ENCODE measurements at regions not wholly inside any gene's neighbourhood (a gene's known extent, or its start where the extent isn't known, plus 50 kb on each side); places are given as distances from the start of the nearest gene placed in this dataset.

DNA sequence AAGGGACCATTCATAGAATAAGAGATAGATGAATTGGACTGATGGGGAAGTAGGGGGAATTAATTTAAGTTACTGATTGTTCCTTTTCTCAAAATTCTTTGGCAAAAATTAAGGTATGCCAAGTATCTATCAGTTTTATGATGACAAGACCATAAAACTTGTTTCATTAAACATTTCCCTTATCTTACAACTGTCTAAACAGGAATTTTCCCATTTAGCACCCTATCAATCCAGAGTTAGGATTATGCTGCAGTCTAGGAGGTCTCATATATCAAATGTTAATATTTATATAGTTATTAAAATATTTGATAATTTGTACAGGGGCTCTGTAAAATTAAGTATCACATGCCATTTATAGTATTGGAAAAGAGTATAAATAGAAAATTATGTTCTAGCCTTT lies 51.5 kb upstream of the ARID1B start:
- Histone ChIP-seq H3K4me3 (ENCODE audit: low read depth in 1 of 3, low read length in 3 of 3) (no peak overlapping the region), H3K27me3 (ENCODE audit: control insufficient read depth in 3 of 3, insufficient read depth in 3 of 3, low read length in 3 of 3) (no peaks in the 10 kb centered on the region), H3K27ac (ENCODE audit: low read depth in 1 of 3, low read length in 2 of 3) (no peak overlapping the region), H3K4me1 (ENCODE audit: control insufficient read depth in 3 of 3, insufficient read depth in 2 of 3, low read depth in 1 of 3, low read length in 2 of 3) (peaks cover 2 to 10% (median 5%) of the 10 kb centered on the region in 3 donors), H3K36me3 (ENCODE audit: control insufficient read depth in 3 of 3, insufficient read depth in 2 of 3, low read depth in 1 of 3, low read length in 3 of 3) (no peaks in the 10 kb centered on the region), H3K9me3 (ENCODE audit: control insufficient read depth in 2 of 2, insufficient read depth in 1 of 2, low read depth in 1 of 2, low read length in 1 of 2) (no peaks in the 10 kb centered on the region)
- DNase-seq (no peak), FAIRE-seq (no peak)

DNA sequence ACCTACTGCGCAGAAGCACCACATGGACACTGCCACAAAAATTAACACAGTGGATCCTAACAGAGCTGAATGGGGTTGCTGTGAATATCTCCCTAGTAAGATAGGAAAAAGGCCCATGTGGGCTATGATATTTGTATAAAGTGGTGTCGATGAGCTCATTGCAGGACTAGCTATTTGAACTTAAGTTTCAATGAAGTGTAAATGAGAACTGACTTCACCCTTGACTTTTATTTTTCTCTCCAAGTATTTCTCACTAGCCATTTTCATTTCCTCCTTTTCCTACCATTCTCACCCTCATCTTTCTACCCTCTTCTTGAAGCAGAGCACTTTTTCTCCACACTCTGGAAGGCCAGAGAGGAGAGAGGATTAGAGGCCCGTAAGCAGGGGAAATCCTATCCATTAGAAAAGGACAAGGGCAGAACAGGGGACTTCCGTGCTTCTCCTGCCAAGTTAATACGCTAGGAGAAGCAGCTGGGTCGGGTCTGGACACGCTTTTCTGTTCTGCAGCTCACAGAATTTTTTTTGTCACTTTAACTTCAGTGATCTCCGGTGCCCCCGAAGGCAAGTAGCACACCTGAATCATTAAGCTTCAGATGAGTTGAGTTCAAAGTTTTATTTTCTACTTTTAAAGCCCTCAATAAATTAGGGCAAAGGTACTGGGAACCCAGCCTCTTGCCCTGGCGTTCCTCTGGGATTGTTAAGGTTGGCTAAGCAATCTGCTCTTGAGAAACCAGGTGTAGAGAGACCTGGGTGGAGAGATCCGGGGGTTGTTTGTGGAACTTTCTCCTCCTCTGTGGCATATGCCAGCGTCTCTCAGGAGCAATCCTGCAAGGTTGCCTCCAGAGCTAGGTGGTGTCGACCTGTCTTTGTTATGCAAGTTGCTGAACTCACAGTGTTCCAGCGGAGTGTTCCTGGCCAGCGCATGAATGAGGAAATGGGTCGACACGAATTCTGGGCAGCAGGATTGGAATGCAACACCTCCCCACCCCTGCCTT lies 56.2 kb upstream of the ARID1B start:
- Histone ChIP-seq H3K27ac (ENCODE audit: low read depth in 1 of 3, low read length in 2 of 3) (peak overlapping the region; percentile 95 to 98 (median 96)), H3K4me3 (ENCODE audit: low read depth in 1 of 3, low read length in 3 of 3) (peak overlapping the region in 2 of 3 donors; percentile 6 to 8), H3K4me1 (ENCODE audit: control insufficient read depth in 3 of 3, insufficient read depth in 2 of 3, low read depth in 1 of 3, low read length in 2 of 3) (peaks cover 4 to 23% (median 11%) of the 10 kb centered on the region in 3 donors), H3K36me3 (ENCODE audit: control insufficient read depth in 3 of 3, insufficient read depth in 2 of 3, low read depth in 1 of 3, low read length in 3 of 3) (no peaks in the 10 kb centered on the region), H3K9me3 (ENCODE audit: control insufficient read depth in 2 of 2, insufficient read depth in 1 of 2, low read depth in 1 of 2, low read length in 1 of 2) (no peaks in the 10 kb centered on the region), H3K27me3 (ENCODE audit: control insufficient read depth in 3 of 3, insufficient read depth in 3 of 3, low read length in 3 of 3) (no peaks in the 10 kb centered on the region)
- WGBS, 3 donors: 15 to 45% (median 26%) methylated on average over 17 of the region's 17 CpGs
- peak; percentile 91 to 95 for DNase-seq
- no peak for FAIRE-seq

DNA sequence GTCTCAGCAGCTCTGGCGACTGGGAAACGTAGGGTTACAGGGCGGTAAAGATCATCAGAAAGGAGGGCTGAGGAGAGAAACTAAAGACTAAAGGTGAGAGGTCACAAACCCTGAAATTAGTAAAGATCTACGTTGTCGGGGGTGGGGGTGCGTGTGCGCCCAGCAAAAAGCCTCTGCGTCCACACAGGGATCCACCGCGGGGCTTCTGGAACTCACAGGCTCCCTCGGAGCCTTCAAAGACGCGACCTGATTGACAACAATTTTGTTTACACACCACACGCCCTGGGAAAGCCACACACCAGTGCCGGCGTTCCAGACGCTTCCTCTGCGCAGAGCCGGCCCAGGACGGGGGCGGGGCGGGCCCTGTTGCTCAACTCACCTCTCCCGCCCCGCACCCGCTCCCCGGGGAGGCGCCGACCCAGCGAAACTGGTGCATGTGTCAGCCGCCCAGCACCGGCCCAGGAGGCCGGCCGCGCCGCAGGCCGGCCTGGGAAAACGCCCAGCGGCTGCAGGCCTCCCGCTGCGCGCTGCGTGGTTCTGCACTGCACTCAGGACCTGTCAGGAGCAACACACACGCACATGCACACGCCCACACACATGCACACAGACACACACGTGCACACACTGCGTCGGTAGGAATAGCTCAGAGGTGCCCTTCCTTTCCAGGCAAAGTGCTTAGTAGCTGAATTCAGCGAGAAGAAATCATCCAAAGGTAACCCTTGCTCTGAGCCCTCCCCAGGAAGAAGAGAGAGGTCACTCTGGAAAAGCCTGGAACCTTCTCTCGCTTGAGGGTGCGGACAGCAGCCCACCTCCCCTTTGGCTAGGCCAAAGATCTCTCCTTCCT lies 57.2 kb upstream of the ARID1B start:
- WGBS, 3 donors: 3 to 10% (median 7%) methylated on average over 50 of the region's 50 CpGs
- no peak for FAIRE-seq
- H3K9me3 ChIP-seq (ENCODE audit: control insufficient read depth in 2 of 2, insufficient read depth in 1 of 2, low read depth in 1 of 2, low read length in 1 of 2): no peaks in the 10 kb centered on the region

DNA sequence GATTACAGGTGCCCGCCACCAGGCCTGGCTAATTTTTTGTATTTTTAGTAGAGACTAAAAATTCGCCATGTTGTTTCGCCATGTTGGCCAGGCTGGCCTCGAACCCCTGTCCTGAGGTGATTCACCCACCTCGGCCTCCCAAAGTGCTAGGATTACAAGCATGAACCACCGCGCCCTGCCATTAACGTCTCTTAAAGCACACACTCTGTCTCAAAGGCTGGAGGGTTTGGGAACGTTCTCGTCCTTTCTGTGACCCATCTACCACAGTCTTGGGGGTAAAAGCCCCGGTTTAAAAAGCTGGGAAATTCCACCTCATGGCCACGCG lies 57.8 kb upstream of the ARID1B start:
- 27 to 55% (median 42%) methylated on average over 13 of the region's 13 CpGs for WGBS, 3 donors
- Histone ChIP-seq H3K27me3 (ENCODE audit: control insufficient read depth in 3 of 3, insufficient read depth in 3 of 3, low read length in 3 of 3) (no peaks in the 10 kb centered on the region), H3K4me3 (ENCODE audit: low read depth in 1 of 3, low read length in 3 of 3) (peak overlapping the region in 2 of 3 donors; percentile 47 to 53), H3K9me3 (ENCODE audit: control insufficient read depth in 2 of 2, insufficient read depth in 1 of 2, low read depth in 1 of 2, low read length in 1 of 2) (no peaks in the 10 kb centered on the region), H3K36me3 (ENCODE audit: control insufficient read depth in 3 of 3, insufficient read depth in 2 of 3, low read depth in 1 of 3, low read length in 3 of 3) (no peaks in the 10 kb centered on the region), H3K4me1 (ENCODE audit: control insufficient read depth in 3 of 3, insufficient read depth in 2 of 3, low read depth in 1 of 3, low read length in 2 of 3) (peaks cover 6 to 25% (median 11%) of the 10 kb centered on the region in 3 donors), H3K27ac (ENCODE audit: low read depth in 1 of 3, low read length in 2 of 3) (peak overlapping the region; percentile 95 to 98 (median 98))
- no peak for FAIRE-seq
- no peak for DNase-seq

More for the DNA sequence above, 57.2 kb upstream of the ARID1B start:
- peak; percentile 95 to 96 for DNase-seq
- peaks cover 4 to 25% (median 11%) of the 10 kb centered on the region in 3 donors for H3K4me1 ChIP-seq (ENCODE audit: control insufficient read depth in 3 of 3, insufficient read depth in 2 of 3, low read depth in 1 of 3, low read length in 2 of 3)
- peak overlapping the region in 2 of 3 donors; percentile 47 to 53 for H3K4me3 ChIP-seq (ENCODE audit: low read depth in 1 of 3, low read length in 3 of 3)
- H3K36me3 ChIP-seq (ENCODE audit: control insufficient read depth in 3 of 3, insufficient read depth in 2 of 3, low read depth in 1 of 3, low read length in 3 of 3): no peaks in the 10 kb centered on the region
- H3K27ac ChIP-seq (ENCODE audit: low read depth in 1 of 3, low read length in 2 of 3): peak overlapping the region; percentile 95 to 98 (median 98)
- no peaks in the 10 kb centered on the region for H3K27me3 ChIP-seq (ENCODE audit: control insufficient read depth in 3 of 3, insufficient read depth in 3 of 3, low read length in 3 of 3)

DNA sequence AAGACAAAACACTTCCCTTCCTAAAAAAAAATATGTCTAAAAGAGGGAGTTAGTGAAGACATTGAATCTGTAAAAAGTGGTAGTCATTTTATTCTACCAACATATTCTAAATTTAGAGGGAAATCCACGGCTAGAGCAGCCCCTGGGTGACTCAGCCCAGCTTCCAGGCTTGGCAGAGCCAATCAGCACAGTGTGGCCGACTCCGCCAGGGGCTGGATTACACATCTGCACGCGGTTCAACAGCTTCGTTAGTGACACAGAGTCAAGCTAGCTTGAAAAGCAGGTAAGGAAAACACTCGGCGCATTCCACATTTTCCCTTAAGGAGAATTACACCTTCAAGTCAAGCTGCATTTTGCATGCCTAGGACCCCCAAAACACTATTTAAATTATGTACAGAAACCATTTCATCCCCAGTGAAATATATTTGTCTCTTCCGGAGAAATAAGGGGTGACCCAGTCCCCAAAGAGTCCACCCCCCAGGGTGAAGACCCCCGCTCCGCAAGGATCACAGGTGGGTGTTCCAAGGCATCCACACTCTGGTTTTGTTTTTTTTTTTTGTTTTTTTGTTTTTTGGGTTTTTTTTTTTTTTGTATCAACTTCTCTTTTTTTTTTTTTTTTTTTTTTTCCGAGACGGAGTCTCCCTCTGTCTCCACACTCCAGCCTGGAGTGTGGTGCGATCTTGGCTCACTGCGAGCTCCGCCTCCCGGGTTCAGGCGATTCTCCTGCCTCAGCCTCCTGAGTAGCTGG lies 58.4 kb upstream of the ARID1B start:
- Histone ChIP-seq H3K4me1 (ENCODE audit: control insufficient read depth in 3 of 3, insufficient read depth in 2 of 3, low read depth in 1 of 3, low read length in 2 of 3) (peaks cover 6 to 25% (median 11%) of the 10 kb centered on the region in 3 donors), H3K27me3 (ENCODE audit: control insufficient read depth in 3 of 3, insufficient read depth in 3 of 3, low read length in 3 of 3) (no peaks in the 10 kb centered on the region), H3K27ac (ENCODE audit: low read depth in 1 of 3, low read length in 2 of 3) (peak overlapping the region; percentile 95 to 98 (median 98)), H3K36me3 (ENCODE audit: control insufficient read depth in 3 of 3, insufficient read depth in 2 of 3, low read depth in 1 of 3, low read length in 3 of 3) (no peaks in the 10 kb centered on the region), H3K9me3 (ENCODE audit: control insufficient read depth in 2 of 2, insufficient read depth in 1 of 2, low read depth in 1 of 2, low read length in 1 of 2) (no peaks in the 10 kb centered on the region), H3K4me3 (ENCODE audit: low read depth in 1 of 3, low read length in 3 of 3) (no peak overlapping the region)
- FAIRE-seq (no peak), DNase-seq (no peak)
- 74 to 88% (median 81%) methylated on average over 16 to 18 of the region's 18 CpGs for WGBS, 3 donors

DNA sequence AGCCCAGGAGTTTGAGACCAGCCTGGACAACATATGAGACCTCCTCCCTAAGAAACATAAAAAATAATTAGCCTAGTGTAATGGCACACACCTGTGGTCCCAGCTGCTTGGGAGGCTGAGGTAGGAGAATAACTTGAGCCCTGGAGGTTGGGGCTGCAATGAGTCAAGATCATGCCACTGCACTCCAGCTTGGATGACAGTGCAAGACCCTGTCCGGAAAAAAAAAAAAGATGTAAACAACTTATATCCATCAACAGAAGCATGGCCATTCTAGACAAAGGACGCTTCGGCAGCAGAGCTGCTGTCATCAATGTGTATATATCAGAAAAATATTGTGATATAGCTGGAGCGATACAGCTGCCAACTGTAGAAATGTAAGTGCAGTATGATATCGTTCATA lies 59.6 kb upstream of the ARID1B start:
- 85 to 93% (median 87%) methylated on average over 5 of the region's 5 CpGs for WGBS, 3 donors
- no peak overlapping the region for H3K4me3 ChIP-seq (ENCODE audit: low read depth in 1 of 3, low read length in 3 of 3)
- H3K27me3 ChIP-seq (ENCODE audit: control insufficient read depth in 3 of 3, insufficient read depth in 3 of 3, low read length in 3 of 3): no peaks in the 10 kb centered on the region
- no peaks in the 10 kb centered on the region for H3K36me3 ChIP-seq (ENCODE audit: control insufficient read depth in 3 of 3, insufficient read depth in 2 of 3, low read depth in 1 of 3, low read length in 3 of 3)
- peak overlapping the region in 1 of 3 donors; percentile 3 for H3K27ac ChIP-seq (ENCODE audit: low read depth in 1 of 3, low read length in 2 of 3)
- H3K4me1 ChIP-seq (ENCODE audit: control insufficient read depth in 3 of 3, insufficient read depth in 2 of 3, low read depth in 1 of 3, low read length in 2 of 3): peaks cover 6 to 25% (median 11%) of the 10 kb centered on the region in 3 donors
- H3K9me3 ChIP-seq (ENCODE audit: control insufficient read depth in 2 of 2, insufficient read depth in 1 of 2, low read depth in 1 of 2, low read length in 1 of 2): no peaks in the 10 kb centered on the region
- FAIRE-seq (no peak), DNase-seq (no peak)

DNA sequence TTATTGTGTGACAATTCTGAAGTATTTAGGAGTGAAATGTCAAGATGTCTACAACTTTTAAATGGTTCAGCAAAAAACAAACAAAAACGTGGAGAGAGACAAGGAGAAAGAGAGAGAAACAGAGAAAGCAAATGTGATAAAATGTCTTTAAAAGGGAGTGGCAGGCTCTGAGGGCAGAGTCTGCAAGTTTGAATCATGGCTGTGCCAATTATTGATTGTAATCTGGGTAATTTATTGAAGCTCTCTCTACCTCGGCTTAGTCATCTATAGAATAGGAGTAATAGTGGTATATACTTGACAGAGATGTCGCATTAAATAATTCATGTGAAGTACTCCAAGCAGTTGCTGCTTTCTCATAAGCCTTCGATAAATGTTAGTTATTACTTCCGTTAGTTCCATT lies 61.3 kb upstream of the ARID1B start:
- DNase-seq (peak; percentile 23 to 87), FAIRE-seq (no peak)
- H3K4me1 ChIP-seq (ENCODE audit: control insufficient read depth in 3 of 3, insufficient read depth in 2 of 3, low read depth in 1 of 3, low read length in 2 of 3): peaks cover 5 to 16% (median 8%) of the 10 kb centered on the region in 3 donors
- 18 to 61% (median 32%) methylated on average over 5 of the region's 5 CpGs for WGBS, 3 donors
- H3K9me3 ChIP-seq (ENCODE audit: control insufficient read depth in 2 of 2, insufficient read depth in 1 of 2, low read depth in 1 of 2, low read length in 1 of 2): no peaks in the 10 kb centered on the region
- H3K4me3 ChIP-seq (ENCODE audit: low read depth in 1 of 3, low read length in 3 of 3): no peak overlapping the region
- H3K36me3 ChIP-seq (ENCODE audit: control insufficient read depth in 3 of 3, insufficient read depth in 2 of 3, low read depth in 1 of 3, low read length in 3 of 3): no peaks in the 10 kb centered on the region
- no peaks in the 10 kb centered on the region for H3K27me3 ChIP-seq (ENCODE audit: control insufficient read depth in 3 of 3, insufficient read depth in 3 of 3, low read length in 3 of 3)
- H3K27ac ChIP-seq (ENCODE audit: low read depth in 1 of 3, low read length in 2 of 3): peak overlapping the region in 2 of 3 donors; percentile 72 to 80

DNA sequence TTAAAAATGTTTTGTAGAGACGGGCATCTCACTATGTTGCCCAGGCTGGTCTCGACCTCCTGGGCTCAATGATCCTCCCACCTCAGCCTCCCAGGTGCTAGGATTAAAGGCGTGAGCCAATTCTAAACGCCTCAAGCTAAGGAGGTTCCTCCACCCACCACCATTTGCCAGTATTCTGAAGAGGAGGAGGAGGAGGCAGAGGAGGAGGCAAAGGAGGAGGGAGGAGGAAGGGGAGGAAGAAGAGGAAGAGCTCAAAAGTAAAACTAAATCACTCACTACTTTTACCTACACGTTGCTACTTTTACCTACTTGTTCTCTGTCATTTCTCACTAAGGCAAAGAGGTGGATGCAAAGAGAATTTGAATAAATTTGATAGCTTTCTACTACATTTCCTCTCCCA lies 63.6 kb upstream of the ARID1B start:
- H3K27ac ChIP-seq (ENCODE audit: low read depth in 1 of 3, low read length in 2 of 3): no peak overlapping the region
- no peak overlapping the region for H3K4me3 ChIP-seq (ENCODE audit: low read depth in 1 of 3, low read length in 3 of 3)
- H3K36me3 ChIP-seq (ENCODE audit: control insufficient read depth in 3 of 3, insufficient read depth in 2 of 3, low read depth in 1 of 3, low read length in 3 of 3): no peaks in the 10 kb centered on the region
- FAIRE-seq (no peak), DNase-seq (no peak)
- H3K27me3 ChIP-seq (ENCODE audit: control insufficient read depth in 3 of 3, insufficient read depth in 3 of 3, low read length in 3 of 3): no peaks in the 10 kb centered on the region
- WGBS, 3 donors: 73 to 84% (median 81%) methylated on average over 5 of the region's 5 CpGs
- no peaks in the 10 kb centered on the region for H3K9me3 ChIP-seq (ENCODE audit: control insufficient read depth in 2 of 2, insufficient read depth in 1 of 2, low read depth in 1 of 2, low read length in 1 of 2)
- peaks cover 0 to 2% (median 2%) of the 10 kb centered on the region in 3 donors for H3K4me1 ChIP-seq (ENCODE audit: control insufficient read depth in 3 of 3, insufficient read depth in 2 of 3, low read depth in 1 of 3, low read length in 2 of 3)
